ENCODE measurements at regions not wholly inside any gene's neighbourhood (a gene's known extent, or its start where the extent isn't known, plus 50 kb on each side); places are given as distances from the start of the nearest gene placed in this dataset.

DNA sequence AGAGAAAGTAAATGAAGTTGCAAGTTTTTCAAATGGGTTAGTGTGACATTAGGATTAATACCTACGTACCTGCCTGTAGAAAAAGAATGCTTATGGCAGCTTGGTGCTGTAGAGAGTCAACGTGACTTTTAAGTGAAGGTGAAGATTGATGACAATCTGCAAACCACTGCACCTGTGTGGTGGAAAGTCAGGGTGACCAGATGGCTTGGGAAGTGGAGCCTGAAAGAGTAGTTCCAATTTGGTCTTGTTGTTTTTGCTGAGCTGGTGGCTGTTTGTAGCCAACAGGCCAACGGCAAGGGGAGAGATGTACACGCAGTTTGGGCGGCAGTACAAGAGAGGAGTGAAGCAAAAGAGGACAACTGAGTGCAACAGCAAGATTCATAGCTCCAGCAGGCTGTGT, 78.1 kb upstream of the JAK1 start:
- no peak overlapping the region for H3K4me3 ChIP-seq (ENCODE audit: low read length)
- no peaks in the 10 kb centered on the region for H3K4me1 ChIP-seq (ENCODE audit: control insufficient read depth, insufficient read depth, low read length)
- no peaks in the 10 kb centered on the region for H3K36me3 ChIP-seq (ENCODE audit: insufficient read depth, low read length)
- no peak overlapping the region for H3K4me2 ChIP-seq (ENCODE audit: low read length)
- no peaks in the 10 kb centered on the region for H3K9me3 ChIP-seq (replicated peaks; ENCODE audit: low read length)
- no peaks in the 10 kb centered on the region for H3K27me3 ChIP-seq (ENCODE audit: control insufficient read depth, insufficient read depth, low read length)
- H3K9ac ChIP-seq (ENCODE audit: low read depth, low read length), result no peak overlapping the region

DNA sequence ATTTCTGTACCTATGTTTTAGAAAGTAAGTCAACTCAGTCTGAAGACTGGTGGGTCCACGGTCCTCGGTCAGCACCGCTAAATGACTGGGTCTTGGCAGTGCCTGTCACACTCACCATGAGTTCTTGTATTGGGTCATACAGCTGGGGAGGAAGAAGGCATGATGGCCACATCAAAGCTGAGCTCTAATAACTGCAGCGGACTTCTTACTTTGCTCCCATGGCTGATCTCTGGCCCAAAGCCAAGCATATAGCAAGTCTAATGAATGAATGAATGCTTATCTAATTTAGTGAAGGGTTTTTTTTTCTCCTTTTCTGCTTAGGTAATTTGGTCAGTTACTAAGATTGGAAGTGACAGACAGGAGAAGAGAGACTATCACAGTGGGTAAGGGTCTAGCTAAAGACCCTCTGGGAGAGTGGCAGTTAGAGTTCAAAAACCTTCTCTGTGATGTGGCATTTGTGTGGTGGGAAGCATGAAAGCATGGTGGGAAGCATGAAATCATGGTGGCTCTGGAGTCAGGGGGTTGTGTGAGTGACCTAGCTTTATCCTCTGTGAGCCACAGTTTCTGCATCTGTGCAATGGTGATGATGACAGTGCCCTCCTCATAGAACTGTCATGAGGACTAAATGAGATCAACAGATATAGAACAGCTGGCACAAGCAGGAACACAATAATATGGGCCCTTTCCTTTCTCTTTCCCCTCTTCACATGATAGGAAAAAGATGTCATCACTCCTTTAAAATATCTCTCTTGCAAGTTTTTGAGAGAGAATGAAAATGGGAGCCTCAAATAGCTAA, 78.9 kb upstream of the JAK1 start:
- Histone ChIP-seq H3K4me1 (ENCODE audit: control insufficient read depth, insufficient read depth, low read length) (no peaks in the 10 kb centered on the region), H3K36me3 (ENCODE audit: insufficient read depth, low read length) (no peaks in the 10 kb centered on the region), H3K9ac (ENCODE audit: low read depth, low read length) (no peak overlapping the region), H3K4me3 (ENCODE audit: low read length) (no peak overlapping the region), H3K27me3 (ENCODE audit: control insufficient read depth, insufficient read depth, low read length) (no peaks in the 10 kb centered on the region), H3K9me3 (replicated peaks; ENCODE audit: low read length) (no peaks in the 10 kb centered on the region), H3K4me2 (ENCODE audit: low read length) (no peak overlapping the region)

DNA sequence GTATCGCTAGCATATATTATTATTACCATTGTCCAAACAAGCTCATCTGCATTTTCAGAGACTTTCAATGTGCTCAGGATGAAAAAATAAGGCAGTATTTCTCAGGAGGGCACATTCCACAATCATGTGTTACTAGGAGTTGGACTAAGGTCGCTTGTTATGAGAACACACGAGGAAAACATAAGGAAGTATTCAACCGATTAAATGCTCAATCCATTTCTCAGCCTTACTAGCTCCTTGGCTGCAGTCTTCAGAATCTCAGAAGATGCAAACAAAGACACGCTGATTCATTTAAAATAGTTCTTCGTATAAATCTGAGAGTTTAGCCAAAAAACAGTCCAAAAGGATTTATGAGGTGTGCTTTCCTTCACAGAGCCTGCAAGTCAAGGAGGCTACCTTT, 82.0 kb upstream of the JAK1 start:
- Histone ChIP-seq H3K9me3 (replicated peaks; ENCODE audit: low read length) (no peaks in the 10 kb centered on the region), H3K4me3 (ENCODE audit: low read length) (no peak overlapping the region), H3K27me3 (ENCODE audit: control insufficient read depth, insufficient read depth, low read length) (no peaks in the 10 kb centered on the region), H3K4me1 (ENCODE audit: control insufficient read depth, insufficient read depth, low read length) (no peaks in the 10 kb centered on the region), H3K4me2 (ENCODE audit: low read length) (no peak overlapping the region), H3K36me3 (ENCODE audit: insufficient read depth, low read length) (no peaks in the 10 kb centered on the region), H3K9ac (ENCODE audit: low read depth, low read length) (no peak overlapping the region)

DNA sequence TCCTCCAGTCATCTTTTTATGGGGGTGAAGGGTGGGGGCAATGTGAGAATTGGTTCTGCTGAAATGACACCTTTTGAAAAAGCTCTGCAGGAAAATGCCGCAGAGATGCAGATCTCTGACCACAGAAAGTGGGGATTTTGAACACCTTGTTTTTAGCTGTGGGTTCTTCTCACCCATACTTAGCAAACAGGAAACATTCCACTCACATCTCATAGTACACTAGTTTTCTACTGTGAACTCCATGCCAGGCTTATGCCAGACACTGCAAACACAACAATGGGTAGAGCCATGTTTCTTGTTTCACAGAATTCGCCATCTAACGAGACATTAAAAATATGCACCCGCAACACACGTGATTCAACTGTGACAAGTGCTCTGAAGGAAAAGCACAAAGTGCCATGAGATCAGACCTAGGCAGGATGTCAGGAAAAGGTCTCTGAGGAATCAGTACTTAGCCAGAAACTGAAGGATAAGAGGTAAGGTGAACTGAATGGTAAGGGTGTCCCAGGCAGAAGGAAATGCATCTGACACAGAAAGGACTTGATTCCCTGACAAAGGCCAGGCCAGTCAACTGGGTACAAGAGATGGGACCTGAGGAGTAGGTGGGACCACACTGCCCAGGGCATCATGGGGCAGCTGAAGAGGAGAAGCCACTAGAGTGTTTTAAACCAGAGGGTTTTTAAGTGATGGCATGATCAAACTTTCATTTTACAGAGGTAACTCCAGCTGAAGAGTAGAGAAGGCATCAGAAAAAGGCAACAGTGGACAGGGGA, 83.8 kb upstream of the JAK1 start:
- Histone ChIP-seq H3K36me3 (ENCODE audit: insufficient read depth, low read length) (no peaks in the 10 kb centered on the region), H3K4me2 (ENCODE audit: low read length) (no peak overlapping the region), H3K27me3 (ENCODE audit: control insufficient read depth, insufficient read depth, low read length) (no peaks in the 10 kb centered on the region), H3K9me3 (replicated peaks; ENCODE audit: low read length) (no peaks in the 10 kb centered on the region), H3K9ac (ENCODE audit: low read depth, low read length) (no peak overlapping the region), H3K4me3 (ENCODE audit: low read length) (no peak overlapping the region), H3K4me1 (ENCODE audit: control insufficient read depth, insufficient read depth, low read length) (no peaks in the 10 kb centered on the region)

GRCh38 chr1:65050735-65051134, 84.4 kb upstream of the JAK1 start:
- Histone ChIP-seq H3K4me1 (ENCODE audit: control insufficient read depth, insufficient read depth, low read length) (no peaks in the 10 kb centered on the region), H3K4me3 (ENCODE audit: low read length) (no peak overlapping the region), H3K36me3 (ENCODE audit: insufficient read depth, low read length) (no peaks in the 10 kb centered on the region), H3K9me3 (replicated peaks; ENCODE audit: low read length) (no peaks in the 10 kb centered on the region), H3K27me3 (ENCODE audit: control insufficient read depth, insufficient read depth, low read length) (no peaks in the 10 kb centered on the region), H3K9ac (ENCODE audit: low read depth, low read length) (no peak overlapping the region), H3K4me2 (ENCODE audit: low read length) (no peak overlapping the region)

- no peak overlapping the region for H3K9ac ChIP-seq (ENCODE audit: low read depth, low read length)
- H3K36me3 ChIP-seq (ENCODE audit: insufficient read depth, low read length), result no peaks in the 10 kb centered on the region
- H3K4me3 ChIP-seq (ENCODE audit: low read length), result no peak overlapping the region
- H3K9me3 ChIP-seq (replicated peaks; ENCODE audit: low read length), result no peaks in the 10 kb centered on the region
- H3K27me3 ChIP-seq (ENCODE audit: control insufficient read depth, insufficient read depth, low read length), result no peaks in the 10 kb centered on the region
- no peak overlapping the region for H3K4me2 ChIP-seq (ENCODE audit: low read length)
- no peaks in the 10 kb centered on the region for H3K4me1 ChIP-seq (ENCODE audit: control insufficient read depth, insufficient read depth, low read length)
Observed at GRCh38 chr1:65054481-65054880, 88.1 kb upstream of the JAK1 start.

GRCh38 chr1:65055747-65056146, 89.4 kb upstream of the JAK1 start:
- no peak overlapping the region for H3K9ac ChIP-seq (ENCODE audit: low read depth, low read length)
- no peaks in the 10 kb centered on the region for H3K36me3 ChIP-seq (ENCODE audit: insufficient read depth, low read length)
- H3K4me2 ChIP-seq (ENCODE audit: low read length), result no peak overlapping the region
- H3K9me3 ChIP-seq (replicated peaks; ENCODE audit: low read length), result no peaks in the 10 kb centered on the region
- H3K4me1 ChIP-seq (ENCODE audit: control insufficient read depth, insufficient read depth, low read length), result peaks cover 6% of the 10 kb centered on the region
- no peaks in the 10 kb centered on the region for H3K27me3 ChIP-seq (ENCODE audit: control insufficient read depth, insufficient read depth, low read length)
- no peak overlapping the region for H3K4me3 ChIP-seq (ENCODE audit: low read length)

GRCh38 chr1:65056234-65056633, 89.9 kb upstream of the JAK1 start:
- no peaks in the 10 kb centered on the region for H3K27me3 ChIP-seq (ENCODE audit: control insufficient read depth, insufficient read depth, low read length)
- H3K4me2 ChIP-seq (ENCODE audit: low read length), result no peak overlapping the region
- H3K4me1 ChIP-seq (ENCODE audit: control insufficient read depth, insufficient read depth, low read length), result peaks cover 6% of the 10 kb centered on the region
- no peaks in the 10 kb centered on the region for H3K36me3 ChIP-seq (ENCODE audit: insufficient read depth, low read length)
- no peak overlapping the region for H3K9ac ChIP-seq (ENCODE audit: low read depth, low read length)
- H3K4me3 ChIP-seq (ENCODE audit: low read length), result no peak overlapping the region
- no peaks in the 10 kb centered on the region for H3K9me3 ChIP-seq (replicated peaks; ENCODE audit: low read length)

GRCh38 chr1:65056866-65057265, 90.5 kb upstream of the JAK1 start:
- peaks cover 6% of the 10 kb centered on the region for H3K4me1 ChIP-seq (ENCODE audit: control insufficient read depth, insufficient read depth, low read length)
- H3K36me3 ChIP-seq (ENCODE audit: insufficient read depth, low read length), result no peaks in the 10 kb centered on the region
- no peak overlapping the region for H3K4me2 ChIP-seq (ENCODE audit: low read length)
- H3K27me3 ChIP-seq (ENCODE audit: control insufficient read depth, insufficient read depth, low read length), result no peaks in the 10 kb centered on the region
- H3K4me3 ChIP-seq (ENCODE audit: low read length), result no peak overlapping the region
- H3K9me3 ChIP-seq (replicated peaks; ENCODE audit: low read length), result no peaks in the 10 kb centered on the region
- H3K9ac ChIP-seq (ENCODE audit: low read depth, low read length), result no peak overlapping the region

DNA sequence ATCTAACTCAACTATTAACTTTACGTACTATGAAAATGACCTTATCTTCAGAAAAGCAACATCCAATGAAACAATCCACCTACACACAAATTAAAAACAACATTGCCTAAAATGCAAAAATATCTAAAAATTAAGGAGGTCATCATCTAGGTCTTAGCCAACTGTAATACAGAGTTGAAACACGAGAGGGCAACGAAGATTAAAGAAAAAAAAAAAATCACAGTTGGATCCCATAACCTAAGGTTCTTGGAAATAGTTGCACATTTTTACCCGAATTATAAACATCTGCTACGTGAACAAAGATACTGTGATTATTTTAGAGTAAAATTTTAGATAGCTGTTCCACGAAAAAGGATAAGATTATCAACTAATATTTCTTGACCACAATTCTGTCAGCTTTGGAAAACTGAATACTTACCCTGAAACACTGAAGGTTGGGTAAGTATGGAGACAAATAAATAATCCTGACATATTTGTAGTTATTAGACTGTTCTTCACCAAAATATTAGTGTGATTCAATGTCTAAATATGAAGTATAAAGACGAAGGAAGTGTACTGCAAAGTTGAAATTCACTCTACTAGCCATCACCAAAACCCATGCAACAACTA, 88.0 kb upstream of the AK4 start:
- Histone ChIP-seq H3K27me3 (ENCODE audit: control insufficient read depth, insufficient read depth, low read length) (no peaks in the 10 kb centered on the region), H3K4me3 (ENCODE audit: low read length) (no peak overlapping the region), H3K36me3 (ENCODE audit: insufficient read depth, low read length) (no peaks in the 10 kb centered on the region), H3K9ac (ENCODE audit: low read depth, low read length) (peak overlapping the region; percentile 9), H3K4me1 (ENCODE audit: control insufficient read depth, insufficient read depth, low read length) (peaks cover 6% of the 10 kb centered on the region), H3K4me2 (ENCODE audit: low read length) (peak overlapping the region; percentile 48), H3K9me3 (replicated peaks; ENCODE audit: low read length) (no peaks in the 10 kb centered on the region)

DNA sequence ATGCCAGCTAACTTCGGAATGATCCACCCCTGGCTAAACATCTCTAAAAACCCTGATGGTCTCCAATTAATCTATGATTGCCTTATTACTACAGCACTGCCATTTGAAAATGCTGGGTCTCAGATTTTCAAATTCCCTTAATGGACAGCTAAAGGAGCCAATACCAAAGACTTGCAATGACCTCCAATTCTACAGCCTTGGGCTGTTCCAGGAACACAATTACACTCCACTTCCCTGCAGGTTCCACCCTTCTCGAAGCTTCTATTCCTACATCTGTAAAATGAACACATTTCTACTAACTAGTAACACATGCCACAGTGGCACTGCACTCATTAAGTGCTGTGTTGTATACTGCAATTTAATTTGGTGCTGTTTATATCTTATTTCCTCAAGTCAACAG, 85.7 kb upstream of the AK4 start:
- Histone ChIP-seq H3K4me3 (ENCODE audit: low read length) (no peak overlapping the region), H3K9ac (ENCODE audit: low read depth, low read length) (no peak overlapping the region), H3K36me3 (ENCODE audit: insufficient read depth, low read length) (no peaks in the 10 kb centered on the region), H3K4me1 (ENCODE audit: control insufficient read depth, insufficient read depth, low read length) (peaks cover 6% of the 10 kb centered on the region), H3K27me3 (ENCODE audit: control insufficient read depth, insufficient read depth, low read length) (no peaks in the 10 kb centered on the region), H3K9me3 (replicated peaks; ENCODE audit: low read length) (no peaks in the 10 kb centered on the region), H3K4me2 (ENCODE audit: low read length) (no peak overlapping the region)
